Left lobe of liver (tissue), 2 donors: ENCODE measurements at regions not wholly inside any gene's neighbourhood (a gene's known extent, or its start where the extent isn't known, plus 50 kb on each side); places are given as distances from the start of the nearest gene placed in this dataset.

Experiments
- ATAC-seq: fragments of 200-7000 bp; cut with Tn5 transposase; one replicate; pipeline ENCODE4 v1.9.1; 2020; ENCODE audit warnings: mild to moderate bottlenecking, moderate library complexity
- DNase-seq: peaks from one replicate; pipeline ENCODE4 v3.0.0-alpha.2; 2020; ENCODE audit warnings: low spot score
- donor health status: DM: no; HTN: no; CAD: no; lungs with moderate emphysema.
- donor health status: DM: no; HTN: yes; CAD: no.

- ATAC-seq (no peak), DNase-seq (no peak)
These were observed 417.2 kb upstream of the XYLT1 start for GRCh38 chr16:17887963-17888362.

- DNase-seq (no peak), ATAC-seq (no peak)
These were observed 415.0 kb upstream of the XYLT1 start for GRCh38 chr16:17885659-17886207.

- DNase-seq (no peak), ATAC-seq (no peak)
These were observed 407.1 kb upstream of the XYLT1 start for GRCh38 chr16:17877821-17878360.

- DNase-seq (no peak), ATAC-seq (no peak)
These were observed 396.2 kb upstream of the XYLT1 start for GRCh38 chr16:17866996-17867395.

GRCh38 chr16:17861981-17862479, 391.3 kb upstream of the XYLT1 start:
- DNase-seq, result no peak
- ATAC-seq, result no peak

- ATAC-seq, result no peak
- DNase-seq, result no peak
These were observed 387.3 kb upstream of the XYLT1 start for GRCh38 chr16:17858061-17858460.

GRCh38 chr16:17853958-17854357, 383.2 kb upstream of the XYLT1 start:
- DNase-seq (no peak), ATAC-seq (no peak)

GRCh38 chr16:17852977-17853702, 382.4 kb upstream of the XYLT1 start:
- DNase-seq (no peak), ATAC-seq (no peak)

- ATAC-seq, result no peak
- no peak for DNase-seq
These were observed 380.0 kb upstream of the XYLT1 start for GRCh38 chr16:17850581-17851250.

GRCh38 chr16:17847234-17847795, 376.6 kb upstream of the XYLT1 start:
- DNase-seq, result no peak
- peak; percentile 53 for ATAC-seq

- DNase-seq, result no peak
- ATAC-seq, result no peak
These were observed 375.3 kb upstream of the XYLT1 start for GRCh38 chr16:17846030-17846429.

- ATAC-seq (no peak), DNase-seq (no peak)
These were observed 374.3 kb upstream of the XYLT1 start for GRCh38 chr16:17845031-17845430.

GRCh38 chr16:17843905-17844304, 373.1 kb upstream of the XYLT1 start:
- ATAC-seq (no peak), DNase-seq (no peak)

- ATAC-seq, result no peak
These were observed 369.1 kb upstream of the XYLT1 start for GRCh38 chr16:17839907-17840306.

GRCh38 chr16:17839272-17839671, 368.5 kb upstream of the XYLT1 start:
- no peak for DNase-seq
- no peak for ATAC-seq

More at GRCh38 chr16:17839907-17840306, 369.1 kb upstream of the XYLT1 start:
- no peak for DNase-seq

- ATAC-seq (no peak), DNase-seq (no peak)
These were observed 366.3 kb upstream of the XYLT1 start for GRCh38 chr16:17836868-17837602.

- ATAC-seq, result no peak
- no peak for DNase-seq
These were observed 364.5 kb upstream of the XYLT1 start for GRCh38 chr16:17835118-17835876.

GRCh38 chr16:17832738-17833137, 362.0 kb upstream of the XYLT1 start:
- DNase-seq (no peak), ATAC-seq (no peak)

GRCh38 chr16:17831330-17831729, 360.6 kb upstream of the XYLT1 start:
- no peak for DNase-seq
- ATAC-seq, result no peak

GRCh38 chr16:17830651-17831050, 359.9 kb upstream of the XYLT1 start:
- DNase-seq, result no peak
- ATAC-seq, result no peak
